SU-DHL-6 (cell line): ENCODE measurements at regions not wholly inside any gene's neighbourhood (a gene's known extent, or its start where the extent isn't known, plus 50 kb on each side); places are given as distances from the start of the nearest gene placed in this dataset.

Experiments
- EZH2phosphoT487 ChIP-seq: fragments of 200-600 bp; sonication (generic), shearing (Covaris generic); conservative IDR thresholded peaks from 2 replicates; pipeline ENCODE4 v1.6.1; 2018; ENCODE audit warnings: mild to moderate bottlenecking, antibody characterized with exemption, low read length, moderate library complexity, mixed read lengths
- TF ChIP-seq, protein P1 (sequence below): fragments of 200-600 bp; sonication (generic); IDR thresholded peaks from one replicate; pipeline ENCODE4 v1.5.1; 2017; ENCODE audit warnings: antibody characterized with exemption, mild to moderate bottlenecking, low read length, moderate library complexity; ENCODE audit not compliant: insufficient read depth, poor library complexity, severe bottlenecking

DNA sequence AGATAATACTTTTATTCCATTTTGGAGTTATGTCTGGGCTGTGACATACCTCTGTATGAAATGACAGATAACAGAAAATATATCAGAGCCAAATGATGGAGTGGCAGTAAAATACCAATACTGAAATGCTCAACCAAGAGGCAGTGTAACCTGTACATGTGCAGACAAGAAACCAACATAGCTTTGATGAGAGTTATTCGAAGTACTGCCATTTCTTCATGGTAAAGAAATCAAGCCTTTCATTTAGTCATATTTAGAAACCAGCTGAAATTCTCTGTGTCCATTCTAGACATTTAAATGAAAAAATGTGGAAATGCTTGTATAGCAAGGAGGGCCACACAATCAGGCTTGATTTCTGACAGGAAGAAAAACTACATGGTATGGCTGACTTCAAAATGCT is 127.1 kb upstream of the PTPRZ1 start:
- TF ChIP-seq, protein P1, sequence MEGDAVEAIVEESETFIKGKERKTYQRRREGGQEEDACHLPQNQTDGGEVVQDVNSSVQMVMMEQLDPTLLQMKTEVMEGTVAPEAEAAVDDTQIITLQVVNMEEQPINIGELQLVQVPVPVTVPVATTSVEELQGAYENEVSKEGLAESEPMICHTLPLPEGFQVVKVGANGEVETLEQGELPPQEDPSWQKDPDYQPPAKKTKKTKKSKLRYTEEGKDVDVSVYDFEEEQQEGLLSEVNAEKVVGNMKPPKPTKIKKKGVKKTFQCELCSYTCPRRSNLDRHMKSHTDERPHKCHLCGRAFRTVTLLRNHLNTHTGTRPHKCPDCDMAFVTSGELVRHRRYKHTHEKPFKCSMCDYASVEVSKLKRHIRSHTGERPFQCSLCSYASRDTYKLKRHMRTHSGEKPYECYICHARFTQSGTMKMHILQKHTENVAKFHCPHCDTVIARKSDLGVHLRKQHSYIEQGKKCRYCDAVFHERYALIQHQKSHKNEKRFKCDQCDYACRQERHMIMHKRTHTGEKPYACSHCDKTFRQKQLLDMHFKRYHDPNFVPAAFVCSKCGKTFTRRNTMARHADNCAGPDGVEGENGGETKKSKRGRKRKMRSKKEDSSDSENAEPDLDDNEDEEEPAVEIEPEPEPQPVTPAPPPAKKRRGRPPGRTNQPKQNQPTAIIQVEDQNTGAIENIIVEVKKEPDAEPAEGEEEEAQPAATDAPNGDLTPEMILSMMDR = no peak
- no peak for TF ChIP-seq EZH2phosphoT487
